Tibial nerve (tissue), 4 donors: ENCODE measurements at regions not wholly inside any gene's neighbourhood (a gene's known extent, or its start where the extent isn't known, plus 50 kb on each side); places are given as distances from the start of the nearest gene placed in this dataset.

Source experiments
- DNase-seq, 2 donors: peaks; one replicate each; pipeline ENCODE4 v3.0.0-alpha.2; 2019; ENCODE audit warnings: low spot score in 2 of 2
- H3K27ac ChIP-seq, 4 donors: fragments of 200-600 bp; sonication (generic) in 3 of 4; one replicate each; pipeline ENCODE4 v1.5.1; 2017 to 2019; ENCODE audit warnings: mild to moderate bottlenecking in 1 of 4
- H3K27me3 ChIP-seq, 2 donors: fragments of 200-600 bp; sonication (generic) in 1 of 2; one replicate each; pipeline versions ENCODE4 v1.5.1 to v1.6.0; 2017 to 2019
- H3K36me3 ChIP-seq, 3 donors: fragments of 200-600 bp; sonication (generic); one replicate each; pipeline ENCODE4 v1.5.1; 2018 to 2019
- H3K4me1 ChIP-seq, 4 donors: fragments of 200-600 bp; sonication (generic) in 3 of 4; one replicate each; pipeline ENCODE4 v1.5.1; 2017 to 2019
- H3K4me3 ChIP-seq, 4 donors: fragments of 200-600 bp; sonication (generic) in 3 of 4; one replicate each; pipeline ENCODE4 v1.5.1; 2017 to 2019; ENCODE audit warnings: mild to moderate bottlenecking in 1 of 4, moderate library complexity in 1 of 4
- H3K9me3 ChIP-seq, 4 donors: fragments of 200-600 bp; sonication (generic) in 3 of 4; one replicate each; pipeline ENCODE4 v1.5.1; 2017 to 2019
- CTCF ChIP-seq, 5 experiments: fragments of 200-600 bp in 3 of 5; fragments of 450-650 bp in 2 of 5; sonication (generic) in 3 of 5; IDR thresholded peaks; one replicate each; pipeline ENCODE4 v1.5.1; 2016 to 2019; ENCODE audit warnings: antibody characterized with exemption in 5 of 5, mild to moderate bottlenecking in 3 of 5, moderate library complexity in 2 of 5
- EP300 ChIP-seq, 2 donors: sonication (generic); formaldehyde crosslinking; IDR thresholded peaks; one replicate each; pipeline ENCODE4 v1.6.1; 2017; ENCODE audit warnings: antibody characterized with exemption in 2 of 2, mild to moderate bottlenecking in 1 of 2
- POLR2A ChIP-seq, 2 donors: fragments of 450-650 bp; IDR thresholded peaks; one replicate each; pipeline ENCODE4 v1.6.1; 2017; ENCODE audit warnings: antibody characterized with exemption in 2 of 2, mild to moderate bottlenecking in 2 of 2, moderate library complexity in 2 of 2
- WGBS, 2 donors: methylation state at CpG; one replicate each; pipeline ENCODE4 v1.1.5; 2018; 5-methylcytosine and 5-hydroxymethylcytosine counted together

- H3K27me3 ChIP-seq, result no peaks in the 10 kb centered on the region
- no peaks in the 10 kb centered on the region for H3K36me3 ChIP-seq
- TF ChIP-seq EP300 (IDR thresholded peaks at IDR 0.05) (no peak), CTCF (IDR thresholded peaks at IDR 0.05) (no peak), POLR2A (IDR thresholded peaks at IDR 0.05) (no peak)
- DNase-seq, result no peak
- no peak overlapping the region for H3K27ac ChIP-seq
- H3K4me3 ChIP-seq, result no peak overlapping the region
- H3K9me3 ChIP-seq, result no peaks in the 10 kb centered on the region
- peaks cover 0 to 7% (median under 1%) of the 10 kb centered on the region in 4 donors for H3K4me1 ChIP-seq
- 79 to 90% methylated on average over 6 of the region's 6 CpGs for WGBS, 2 donors
Observed at GRCh38 chr6:89028774-89029173, 51.8 kb upstream of the PNRC1 start.

GRCh38 chr6:89027756-89028155, 52.8 kb upstream of the PNRC1 start:
- DNase-seq, result no peak
- Histone ChIP-seq H3K27me3 (no peaks in the 10 kb centered on the region), H3K36me3 (no peaks in the 10 kb centered on the region), H3K4me3 (no peak overlapping the region), H3K4me1 (peaks cover 0 to 16% (median 3%) of the 10 kb centered on the region in 4 donors), H3K9me3 (no peaks in the 10 kb centered on the region), H3K27ac (no peak overlapping the region)
- WGBS, 2 donors, result 67% methylated on average over 2 of the region's 2 CpGs
- no peak for TF ChIP-seq EP300 (IDR thresholded peaks at IDR 0.05)
- no peak for TF ChIP-seq CTCF (IDR thresholded peaks at IDR 0.05)
- no peak for TF ChIP-seq POLR2A (IDR thresholded peaks at IDR 0.05)

GRCh38 chr6:89026151-89026550, 54.4 kb upstream of the PNRC1 start:
- Histone ChIP-seq H3K9me3 (no peaks in the 10 kb centered on the region), H3K4me3 (no peak overlapping the region), H3K4me1 (peaks cover 0 to 29% (median 3%) of the 10 kb centered on the region in 4 donors), H3K27me3 (no peaks in the 10 kb centered on the region), H3K36me3 (no peaks in the 10 kb centered on the region), H3K27ac (no peak overlapping the region)
- no peak for DNase-seq
- TF ChIP-seq POLR2A (IDR thresholded peaks at IDR 0.05) (no peak), CTCF (IDR thresholded peaks at IDR 0.05) (no peak), EP300 (IDR thresholded peaks at IDR 0.05) (no peak)
- WGBS, 2 donors, result 97 to 99% methylated on average over 4 of the region's 4 CpGs

- Histone ChIP-seq H3K27me3 (no peaks in the 10 kb centered on the region), H3K9me3 (no peaks in the 10 kb centered on the region), H3K36me3 (no peaks in the 10 kb centered on the region), H3K4me1 (peaks cover 0 to 29% (median 3%) of the 10 kb centered on the region in 4 donors), H3K27ac (no peak overlapping the region), H3K4me3 (no peak overlapping the region)
- TF ChIP-seq CTCF (IDR thresholded peaks at IDR 0.05) (no peak), POLR2A (IDR thresholded peaks at IDR 0.05) (no peak), EP300 (IDR thresholded peaks at IDR 0.05) (no peak)
- WGBS, 2 donors, result 80 to 84% methylated on average over 3 of the region's 3 CpGs
- DNase-seq, result no peak
Observed at GRCh38 chr6:89025633-89026032, 54.9 kb upstream of the PNRC1 start.

GRCh38 chr6:89024456-89024855, 56.1 kb upstream of the PNRC1 start:
- H3K4me1 ChIP-seq, result peaks cover 0 to 29% (median 3%) of the 10 kb centered on the region in 4 donors
- TF ChIP-seq POLR2A (IDR thresholded peaks at IDR 0.05) (no peak), CTCF (IDR thresholded peaks at IDR 0.05) (no peak), EP300 (IDR thresholded peaks at IDR 0.05) (no peak)
- WGBS, 2 donors, result 86 to 92% methylated on average over 2 of the region's 2 CpGs

More at GRCh38 chr6:89024456-89024855, 56.1 kb upstream of the PNRC1 start:
- no peaks in the 10 kb centered on the region for H3K27me3 ChIP-seq
- no peaks in the 10 kb centered on the region for H3K36me3 ChIP-seq
- no peaks in the 10 kb centered on the region for H3K9me3 ChIP-seq
- H3K27ac ChIP-seq, result no peak overlapping the region
- DNase-seq, result no peak
- no peak overlapping the region for H3K4me3 ChIP-seq
